ENCODE measurements at regions not wholly inside any gene's neighbourhood (a gene's known extent, or its start where the extent isn't known, plus 50 kb on each side); places are given as distances from the start of the nearest gene placed in this dataset.

DNA sequence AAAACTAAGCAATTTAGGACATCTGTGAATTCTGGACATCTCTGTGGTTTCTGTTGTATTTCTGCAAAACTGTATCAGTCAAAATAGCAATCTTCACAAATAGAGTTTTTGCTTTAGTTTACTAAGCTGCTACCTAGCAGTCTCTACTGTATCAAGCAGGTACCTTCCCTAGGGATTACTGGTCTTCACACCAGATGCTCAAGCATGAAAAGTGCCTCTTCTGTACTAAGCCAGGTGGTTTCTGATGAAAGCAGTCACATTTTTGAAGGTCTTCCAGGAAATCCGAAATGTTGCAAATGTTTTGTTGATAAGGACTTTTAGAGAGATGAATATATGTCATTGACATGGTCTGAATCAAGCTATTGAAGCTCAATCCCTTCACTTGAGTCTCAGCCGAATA lies 540.0 kb downstream of the KCTD16 start:
- TF ChIP-seq, protein P1, sequence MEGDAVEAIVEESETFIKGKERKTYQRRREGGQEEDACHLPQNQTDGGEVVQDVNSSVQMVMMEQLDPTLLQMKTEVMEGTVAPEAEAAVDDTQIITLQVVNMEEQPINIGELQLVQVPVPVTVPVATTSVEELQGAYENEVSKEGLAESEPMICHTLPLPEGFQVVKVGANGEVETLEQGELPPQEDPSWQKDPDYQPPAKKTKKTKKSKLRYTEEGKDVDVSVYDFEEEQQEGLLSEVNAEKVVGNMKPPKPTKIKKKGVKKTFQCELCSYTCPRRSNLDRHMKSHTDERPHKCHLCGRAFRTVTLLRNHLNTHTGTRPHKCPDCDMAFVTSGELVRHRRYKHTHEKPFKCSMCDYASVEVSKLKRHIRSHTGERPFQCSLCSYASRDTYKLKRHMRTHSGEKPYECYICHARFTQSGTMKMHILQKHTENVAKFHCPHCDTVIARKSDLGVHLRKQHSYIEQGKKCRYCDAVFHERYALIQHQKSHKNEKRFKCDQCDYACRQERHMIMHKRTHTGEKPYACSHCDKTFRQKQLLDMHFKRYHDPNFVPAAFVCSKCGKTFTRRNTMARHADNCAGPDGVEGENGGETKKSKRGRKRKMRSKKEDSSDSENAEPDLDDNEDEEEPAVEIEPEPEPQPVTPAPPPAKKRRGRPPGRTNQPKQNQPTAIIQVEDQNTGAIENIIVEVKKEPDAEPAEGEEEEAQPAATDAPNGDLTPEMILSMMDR (CRISPR knock-in tag; IDR thresholded peaks at IDR 0.05) = no peak
- TF ChIP-seq MYC (CRISPR knock-in tag; IDR thresholded peaks at IDR 0.05; ENCODE audit: borderline replicate concordance) (no peak), POLR2AphosphoS5 (IDR thresholded peaks at IDR 0.05; ENCODE audit: low read depth, low read length) (no peak), RARG (CRISPR knock-in tag; IDR thresholded peaks at IDR 0.05; ENCODE audit: low read depth) (no peak), ZNF782 (CRISPR knock-in tag; IDR thresholded peaks at IDR 0.05; ENCODE audit: borderline replicate concordance) (no peak), REST (IDR thresholded peaks at IDR 0.05; ENCODE audit: borderline replicate concordance in 1 of 2, low read depth in 1 of 2, low read length in 2 of 2) (no peak), SYNCRIP (IDR thresholded peaks at IDR 0.05; ENCODE audit: insufficient read depth, low read depth, low read length) (no peak)

Measured in HepG2 (cell line).